IMR-90 (cell line): ENCODE measurements at regions not wholly inside any gene's neighbourhood (a gene's known extent, or its start where the extent isn't known, plus 50 kb on each side); places are given as distances from the start of the nearest gene placed in this dataset.

Experiments used
- ATAC-seq: fragments of 200-7000 bp; cut with Tn5 transposase; 2 replicates; pipeline ENCODE4 v1.9.1; 2020; ENCODE audit warnings: low read depth, mild to moderate bottlenecking, moderate library complexity
- BruUV-seq: library from RNA; stranded (reverse); fragments of 400-500 nt; replicated peaks from 2 replicates; lab custom pipeline; 2021; lab: Mats Ljungman, UMichigan
- CTCF ChIA-PET: fragments of 300-600 bp; formaldehyde crosslinking; extraction: SDS; loops from one replicate; lab custom pipeline; 2021; ENCODE audit warnings: antibody characterized with exemption; lab: Yijun Ruan, JAX
- POLR2A ChIA-PET: fragments of 300-600 bp; sonication (Branson Sonifier 250); formaldehyde crosslinking; loops from one replicate; lab custom pipeline; 2022; ENCODE audit warnings: antibody characterized with exemption; ENCODE audit not compliant: unreplicated experiment; lab: Charles Lee
- DNase-seq: peaks from one replicate; pipeline ENCODE4 v3.0.0; 2013
- H2AFZ ChIP-seq: replicated peaks from 2 replicates; pipeline ENCODE3; 2013; ENCODE audit warnings: low read length, mild to moderate bottlenecking; ENCODE audit not compliant: poor library complexity
- H2AK5ac ChIP-seq: 2 replicates; pipeline ENCODE4 v1.6.1; 2013; ENCODE audit warnings: low read depth, low read length, inconsistent platforms
- H2AK9ac ChIP-seq: replicated peaks from 2 replicates; pipeline ENCODE3; 2013; ENCODE audit warnings: mild to moderate bottlenecking, low read depth, low read length, moderate library complexity; ENCODE audit not compliant: poor library complexity
- H2BK120ac ChIP-seq: 2 replicates; pipeline ENCODE4 v1.6.1; 2013; ENCODE audit warnings: low read depth, low read length, inconsistent platforms
- H2BK15ac ChIP-seq: 3 replicates; pipeline ENCODE4 v1.6.1; 2013; ENCODE audit warnings: low read depth, low read length, inconsistent platforms
- H2BK20ac ChIP-seq: 2 replicates; pipeline ENCODE4 v1.6.1; 2013; ENCODE audit warnings: low read depth, mild to moderate bottlenecking, inconsistent platforms, low read length, moderate library complexity
- H2BK5ac ChIP-seq: 2 replicates; pipeline ENCODE4 v1.6.1; 2013; ENCODE audit warnings: mild to moderate bottlenecking, low read depth, low read length, inconsistent platforms; ENCODE audit not compliant: poor library complexity, severe bottlenecking
- H3K14ac ChIP-seq: replicated peaks from 2 replicates; pipeline ENCODE4 v1.6.1; 2013; ENCODE audit warnings: low read depth, low read length, inconsistent platforms
- H3K18ac ChIP-seq: 2 replicates; pipeline ENCODE4 v1.6.1; 2013; ENCODE audit warnings: low read depth, low read length, control low read depth
- H3K23ac ChIP-seq: 2 replicates; pipeline ENCODE4 v1.6.1; 2013; ENCODE audit warnings: low read depth, low read length, inconsistent platforms
- H3K27ac ChIP-seq: 2 replicates; pipeline ENCODE4 v1.5.1; 2013; ENCODE audit warnings: mild to moderate bottlenecking, control low read depth, low read length; ENCODE audit not compliant: insufficient read depth
- H3K27me3 ChIP-seq: 2 replicates; pipeline ENCODE4 v1.6.1; 2013; ENCODE audit warnings: low read length; ENCODE audit not compliant: control insufficient read depth, insufficient read depth
- H3K36me3 ChIP-seq: 2 replicates; pipeline ENCODE4 v1.6.1; 2013; ENCODE audit warnings: low read length, mixed read lengths; ENCODE audit not compliant: control insufficient read depth, insufficient read depth
- H3K4ac ChIP-seq: 2 replicates; pipeline ENCODE4 v1.6.1; 2013; ENCODE audit warnings: low read depth, low read length, inconsistent platforms
- H3K4me1 ChIP-seq: 2 replicates; pipeline ENCODE4 v1.6.1; 2013; ENCODE audit warnings: low read length, mixed read lengths; ENCODE audit not compliant: control insufficient read depth, insufficient read depth
- H3K4me2 ChIP-seq: 2 replicates; pipeline ENCODE4 v1.6.1; 2013; ENCODE audit warnings: low read depth, mild to moderate bottlenecking, control low read depth, low read length, moderate library complexity
- H3K4me3 ChIP-seq: 2 replicates; pipeline ENCODE4 v1.5.1; 2013; ENCODE audit warnings: low read depth, mild to moderate bottlenecking, control low read depth, low read length, moderate library complexity; ENCODE audit not compliant: insufficient read depth
- H3K56ac ChIP-seq: 2 replicates; pipeline ENCODE4 v1.6.1; 2013; ENCODE audit warnings: low read length, inconsistent platforms; ENCODE audit not compliant: insufficient read depth; ENCODE audit errors: extremely low read depth
- H3K79me1 ChIP-seq, 2 experiments: 2 replicates each; pipeline ENCODE4 v1.6.1; 2013; ENCODE audit warnings: low read length in 2 of 2, inconsistent platforms in 1 of 2, low read depth in 1 of 2
- H3K9ac ChIP-seq: 2 replicates; pipeline ENCODE4 v1.6.1; 2013; ENCODE audit warnings: low read depth, low read length, control low read depth
- H3K9me1 ChIP-seq: 2 replicates; pipeline ENCODE4 v1.6.1; 2013; ENCODE audit warnings: low read length, inconsistent platforms; ENCODE audit not compliant: insufficient read depth
- H3K9me3 ChIP-seq: 2 replicates; pipeline ENCODE4 v1.6.1; 2013; ENCODE audit warnings: low read length; ENCODE audit not compliant: control insufficient read depth, insufficient read depth
- H4K20me1 ChIP-seq: 2 replicates; pipeline ENCODE4 v1.6.1; 2013; ENCODE audit warnings: low read length, inconsistent platforms; ENCODE audit not compliant: insufficient read depth
- H4K5ac ChIP-seq: 2 replicates; pipeline ENCODE4 v1.6.1; 2013; ENCODE audit warnings: mild to moderate bottlenecking, low read depth, low read length, control low read depth
- H4K8ac ChIP-seq, 2 experiments: 2 replicates each; pipeline ENCODE4 v1.6.1; 2013; ENCODE audit warnings: low read depth in 2 of 2, low read length in 2 of 2, control low read depth in 1 of 2, inconsistent platforms in 1 of 2
- H4K91ac ChIP-seq: 2 replicates; pipeline ENCODE4 v1.6.1; 2013; ENCODE audit warnings: low read depth, low read length, inconsistent platforms; ENCODE audit not compliant: insufficient read depth
- BHLHE40 ChIP-seq: fragments of 150-350 bp; IDR thresholded peaks from 2 replicates; pipeline ENCODE4 v1.6.1; 2016; ENCODE audit warnings: mild to moderate bottlenecking, low read depth, low read length
- RCOR1 ChIP-seq: IDR thresholded peaks from 2 replicates; pipeline ENCODE4 v1.6.1; 2012; ENCODE audit warnings: mild to moderate bottlenecking, low read length, improper control_type of control experiment; ENCODE audit not compliant: insufficient replicate concordance
- WGBS, 2 experiments: methylation state at CpG; one replicate each; pipeline versions ENCODE4 v1.1.5 to v1.1.7; 2013; ENCODE audit warnings: missing lambda C conversion rate in 2 of 2; ENCODE audit not compliant: insufficient read length in 1 of 2; ENCODE audit errors: extremely low coverage in 2 of 2; 5-methylcytosine and 5-hydroxymethylcytosine counted together
- dilution Hi-C: fragments of 300-500 bp; cut with HindIII; formaldehyde crosslinking; loops from one replicate; pipeline ENCODE4 v1.14.3; 2018; ENCODE audit warnings: low sequenced_read_pairs; ENCODE audit not compliant: unreplicated experiment
- in situ Hi-C: fragments of 300-500 bp; cut with MboI; formaldehyde crosslinking; loops from 3 replicates; pipeline ENCODE4 v1.14.3; 2019; ENCODE audit warnings: low sequenced_read_pairs, inconsistent platforms, mixed read lengths
- intact Hi-C: fragments of 100-400 bp; cut with micrococcal nuclease; formaldehyde crosslinking; loops from 2 replicates; pipeline ENCODE4 v1.10.0; 2022

GRCh38 chr6:44708208-44708607, 320.7 kb downstream of the CDC5L start:
- Histone ChIP-seq H3K14ac (no peak overlapping the region), H4K5ac (no peak overlapping the region), H3K36me3 (no peaks in the 10 kb centered on the region), H2AK5ac (no peak overlapping the region), H3K23ac (no peak overlapping the region), H3K9me1 (no peaks in the 10 kb centered on the region), H3K27ac (no peak overlapping the region), H3K9me3 (no peaks in the 10 kb centered on the region), H3K79me1 (no peaks in the 10 kb centered on the region), H4K91ac (no peak overlapping the region), H3K4me1 (no peaks in the 10 kb centered on the region), H4K20me1 (no peaks in the 10 kb centered on the region), H2AFZ (no peak overlapping the region), H3K27me3 (peaks cover 37% of the 10 kb centered on the region), H2AK9ac (no peak overlapping the region), H2BK5ac (no peak overlapping the region), H3K56ac (no peak overlapping the region), H2BK20ac (no peak overlapping the region), H2BK15ac (no peak overlapping the region), H4K8ac (no peak overlapping the region), H3K9ac (no peak overlapping the region), H2BK120ac (no peak overlapping the region), H3K4me3 (no peak overlapping the region), H3K4ac (no peak overlapping the region), H3K4me2 (no peak overlapping the region), H3K18ac (no peak overlapping the region)
- WGBS, 2 experiments: no CpG with 5 or more reads among the region's 5 CpGs
- ATAC-seq (no peak), DNase-seq (no peak)
- ChIA-PET CTCF (no interaction called here), POLR2A (no interaction called here)
- dilution Hi-C loops (no loop called here), intact Hi-C loops (no loop called here), in situ Hi-C loops (no loop called here)
- TF ChIP-seq BHLHE40: no peak
- TF ChIP-seq RCOR1: no peak
- BruUV-seq: no TSS peak
